ENCODE measurements at regions not wholly inside any gene's neighbourhood (a gene's known extent, or its start where the extent isn't known, plus 50 kb on each side); places are given as distances from the start of the nearest gene placed in this dataset.
"Not testable (repeated sequence)": the region's sequence is repeated elsewhere in the genome, so short reads cannot be mapped to it uniquely, and the experiment has no call there.

GRCh38 chr4:18418195-18418898 lies 396.8 kb upstream of the LCORL start:
- not testable (repeated sequence) for H3K27ac Mint-ChIP-seq; DNase-seq; ATAC-seq (replicated peaks); H3K4me3 Mint-ChIP-seq; H3K36me3 Mint-ChIP-seq (ENCODE audit: insufficient read depth); H3K4me1 Mint-ChIP-seq (ENCODE audit: low read depth in 2 of 2); H3K27me3 Mint-ChIP-seq
- peaks cover 2 to 11% of the 10 kb centered on the region in 2 donors for H3K9me3 Mint-ChIP-seq

GRCh38 chr4:18417651-18418050 lies 396.1 kb upstream of the LCORL start:
- H3K27me3 Mint-ChIP-seq; DNase-seq; H3K4me3 Mint-ChIP-seq; ATAC-seq (replicated peaks); H3K4me1 Mint-ChIP-seq (ENCODE audit: low read depth in 2 of 2); H3K36me3 Mint-ChIP-seq (ENCODE audit: insufficient read depth): not testable (repeated sequence)
- Mint-ChIP-seq H3K9me3 (peaks cover 2 to 11% of the 10 kb centered on the region in 2 donors), H3K27ac (peak overlapping the region in 1 of 2 donors; percentile 81)

GRCh38 chr4:18406264-18406663 lies 384.7 kb upstream of the LCORL start:
- DNase-seq (no peak), ATAC-seq (replicated peaks) (no peak)
- H3K4me1 Mint-ChIP-seq (ENCODE audit: low read depth in 2 of 2) = no peaks in the 10 kb centered on the region
- no peaks in the 10 kb centered on the region for H3K9me3 Mint-ChIP-seq
- H3K27ac Mint-ChIP-seq = no peak overlapping the region
- no peak overlapping the region for H3K4me3 Mint-ChIP-seq
- H3K36me3 Mint-ChIP-seq (ENCODE audit: insufficient read depth) = no peaks in the 10 kb centered on the region
- H3K27me3 Mint-ChIP-seq = peaks cover 0 to 9% of the 10 kb centered on the region in 2 donors

- DNase-seq = no peak
- no peak overlapping the region for H3K27ac Mint-ChIP-seq
- peaks cover 0 to 9% of the 10 kb centered on the region in 2 donors for H3K27me3 Mint-ChIP-seq
- no peak overlapping the region for H3K4me3 Mint-ChIP-seq
- H3K36me3 Mint-ChIP-seq (ENCODE audit: insufficient read depth) = no peaks in the 10 kb centered on the region
- H3K4me1 Mint-ChIP-seq (ENCODE audit: low read depth in 2 of 2) = no peaks in the 10 kb centered on the region
- H3K9me3 Mint-ChIP-seq = no peaks in the 10 kb centered on the region
- no peak for ATAC-seq (replicated peaks)
These were observed 383.5 kb upstream of the LCORL start for GRCh38 chr4:18405054-18405453.

- no peak overlapping the region for H3K27ac Mint-ChIP-seq
- no peaks in the 10 kb centered on the region for H3K4me1 Mint-ChIP-seq (ENCODE audit: low read depth in 2 of 2)
- peaks cover 0 to 9% of the 10 kb centered on the region in 2 donors for H3K27me3 Mint-ChIP-seq
- H3K4me3 Mint-ChIP-seq = no peak overlapping the region
- no peak for ATAC-seq (replicated peaks)
- no peaks in the 10 kb centered on the region for H3K9me3 Mint-ChIP-seq
- H3K36me3 Mint-ChIP-seq (ENCODE audit: insufficient read depth) = no peaks in the 10 kb centered on the region
- no peak for DNase-seq
These were observed 383.1 kb upstream of the LCORL start for GRCh38 chr4:18404642-18405041.

GRCh38 chr4:18403327-18403726 lies 381.8 kb upstream of the LCORL start:
- H3K4me1 Mint-ChIP-seq (ENCODE audit: low read depth in 2 of 2) = no peaks in the 10 kb centered on the region

GRCh38 chr4:18401868-18402267 lies 380.3 kb upstream of the LCORL start:
- H3K9me3 Mint-ChIP-seq = no peaks in the 10 kb centered on the region
- no peak for ATAC-seq (replicated peaks)
- H3K4me3 Mint-ChIP-seq = no peak overlapping the region
- peaks cover 0 to 9% of the 10 kb centered on the region in 2 donors for H3K27me3 Mint-ChIP-seq
- DNase-seq = no peak
- no peaks in the 10 kb centered on the region for H3K4me1 Mint-ChIP-seq (ENCODE audit: low read depth in 2 of 2)
- H3K36me3 Mint-ChIP-seq (ENCODE audit: insufficient read depth) = no peaks in the 10 kb centered on the region
- no peak overlapping the region for H3K27ac Mint-ChIP-seq

More at GRCh38 chr4:18403327-18403726, 381.8 kb upstream of the LCORL start:
- no peak for ATAC-seq (replicated peaks)
- no peak overlapping the region for H3K4me3 Mint-ChIP-seq
- H3K9me3 Mint-ChIP-seq = no peaks in the 10 kb centered on the region
- H3K27ac Mint-ChIP-seq = no peak overlapping the region
- peaks cover 0 to 9% of the 10 kb centered on the region in 2 donors for H3K27me3 Mint-ChIP-seq
- no peaks in the 10 kb centered on the region for H3K36me3 Mint-ChIP-seq (ENCODE audit: insufficient read depth)
- no peak for DNase-seq

GRCh38 chr4:18401425-18401824 lies 379.9 kb upstream of the LCORL start:
- Mint-ChIP-seq H3K4me1 (ENCODE audit: low read depth in 2 of 2) (no peaks in the 10 kb centered on the region), H3K9me3 (no peaks in the 10 kb centered on the region), H3K27me3 (peaks cover 0 to 9% of the 10 kb centered on the region in 2 donors), H3K27ac (no peak overlapping the region), H3K4me3 (no peak overlapping the region), H3K36me3 (ENCODE audit: insufficient read depth) (no peaks in the 10 kb centered on the region)
- ATAC-seq (replicated peaks) = no peak
- DNase-seq = no peak

- ATAC-seq (replicated peaks) = no peak
- Mint-ChIP-seq H3K27me3 (peaks cover 0 to 9% of the 10 kb centered on the region in 2 donors), H3K27ac (no peak overlapping the region), H3K4me1 (ENCODE audit: low read depth in 2 of 2) (no peaks in the 10 kb centered on the region), H3K36me3 (ENCODE audit: insufficient read depth) (no peaks in the 10 kb centered on the region), H3K4me3 (no peak overlapping the region), H3K9me3 (peaks cover 0 to 7% of the 10 kb centered on the region in 2 donors)
- DNase-seq = no peak
These were observed 377.1 kb upstream of the LCORL start for GRCh38 chr4:18398661-18399060.

GRCh38 chr4:18397681-18398390 lies 376.3 kb upstream of the LCORL start:
- H3K9me3 Mint-ChIP-seq = peaks cover 0 to 7% of the 10 kb centered on the region in 2 donors
- DNase-seq (no peak), ATAC-seq (replicated peaks) (no peak)
- H3K36me3 Mint-ChIP-seq (ENCODE audit: insufficient read depth) = no peaks in the 10 kb centered on the region
- H3K4me1 Mint-ChIP-seq (ENCODE audit: low read depth in 2 of 2) = no peaks in the 10 kb centered on the region
- H3K4me3 Mint-ChIP-seq = no peak overlapping the region
- H3K27me3 Mint-ChIP-seq = peaks cover 0 to 9% of the 10 kb centered on the region in 2 donors
- no peak overlapping the region for H3K27ac Mint-ChIP-seq

GRCh38 chr4:18394656-18395055 lies 373.1 kb upstream of the LCORL start:
- Mint-ChIP-seq H3K27ac (no peak overlapping the region), H3K9me3 (peaks cover 0 to 7% of the 10 kb centered on the region in 2 donors), H3K4me1 (ENCODE audit: low read depth in 2 of 2) (no peaks in the 10 kb centered on the region), H3K27me3 (no peaks in the 10 kb centered on the region), H3K4me3 (no peak overlapping the region), H3K36me3 (ENCODE audit: insufficient read depth) (no peaks in the 10 kb centered on the region)
- DNase-seq (no peak), ATAC-seq (replicated peaks) (no peak)

- peaks cover 0 to 7% of the 10 kb centered on the region in 2 donors for H3K9me3 Mint-ChIP-seq
- ATAC-seq (replicated peaks) = no peak
- H3K27me3 Mint-ChIP-seq = no peaks in the 10 kb centered on the region
- no peak for DNase-seq
- no peaks in the 10 kb centered on the region for H3K36me3 Mint-ChIP-seq (ENCODE audit: insufficient read depth)
- H3K4me3 Mint-ChIP-seq = no peak overlapping the region
- no peaks in the 10 kb centered on the region for H3K4me1 Mint-ChIP-seq (ENCODE audit: low read depth in 2 of 2)
- H3K27ac Mint-ChIP-seq = no peak overlapping the region
These were observed 369.8 kb upstream of the LCORL start for GRCh38 chr4:18391354-18391728.

GRCh38 chr4:18390655-18391353 lies 369.2 kb upstream of the LCORL start:
- H3K27me3 Mint-ChIP-seq = no peaks in the 10 kb centered on the region
- H3K27ac Mint-ChIP-seq = no peak overlapping the region
- no peaks in the 10 kb centered on the region for H3K4me1 Mint-ChIP-seq (ENCODE audit: low read depth in 2 of 2)
- H3K4me3 Mint-ChIP-seq = no peak overlapping the region
- no peak for ATAC-seq (replicated peaks)
- peaks cover 2 to 7% of the 10 kb centered on the region in 2 donors for H3K9me3 Mint-ChIP-seq
- no peaks in the 10 kb centered on the region for H3K36me3 Mint-ChIP-seq (ENCODE audit: insufficient read depth)
- no peak for DNase-seq

- DNase-seq (no peak), ATAC-seq (replicated peaks) (no peak)
- no peak overlapping the region for H3K4me3 Mint-ChIP-seq
- peaks cover 2 to 4% of the 10 kb centered on the region in 2 donors for H3K9me3 Mint-ChIP-seq
- no peak overlapping the region for H3K27ac Mint-ChIP-seq
- no peaks in the 10 kb centered on the region for H3K27me3 Mint-ChIP-seq
- H3K36me3 Mint-ChIP-seq (ENCODE audit: insufficient read depth) = no peaks in the 10 kb centered on the region
- H3K4me1 Mint-ChIP-seq (ENCODE audit: low read depth in 2 of 2) = no peaks in the 10 kb centered on the region
These were observed 367.6 kb upstream of the LCORL start for GRCh38 chr4:18389115-18389514.

Measured in effector memory CD8-positive, alpha-beta T cell (primary cell).